Stromal cell of bone marrow (primary cell): ENCODE measurements at regions not wholly inside any gene's neighbourhood (a gene's known extent, or its start where the extent isn't known, plus 50 kb on each side); places are given as distances from the start of the nearest gene placed in this dataset.

Experiments used
- DNase-seq: peaks from one replicate; pipeline ENCODE4 v3.0.0-alpha.2; 2012; ENCODE audit warnings: low read depth

DNA sequence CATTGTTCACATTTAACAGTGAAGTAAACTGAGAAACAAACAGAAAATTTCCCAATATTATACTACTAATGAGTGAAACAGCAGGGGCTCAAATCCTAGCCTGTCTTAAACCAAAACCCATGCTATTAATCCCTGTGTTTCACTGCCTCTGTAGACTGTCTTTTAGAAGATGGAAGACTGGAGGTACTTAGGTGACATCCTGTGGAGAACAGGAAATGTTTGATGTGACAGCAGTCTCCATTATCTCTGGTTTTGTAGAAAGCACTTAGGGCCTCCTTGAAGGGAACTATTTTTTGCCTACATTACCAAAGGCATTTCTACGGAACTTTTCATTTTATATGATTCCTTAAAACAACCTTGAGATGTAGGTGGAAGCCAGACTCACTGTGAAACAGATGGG, 288.1 kb upstream of the SORL1-AS1 start:
- no peak for DNase-seq

DNA sequence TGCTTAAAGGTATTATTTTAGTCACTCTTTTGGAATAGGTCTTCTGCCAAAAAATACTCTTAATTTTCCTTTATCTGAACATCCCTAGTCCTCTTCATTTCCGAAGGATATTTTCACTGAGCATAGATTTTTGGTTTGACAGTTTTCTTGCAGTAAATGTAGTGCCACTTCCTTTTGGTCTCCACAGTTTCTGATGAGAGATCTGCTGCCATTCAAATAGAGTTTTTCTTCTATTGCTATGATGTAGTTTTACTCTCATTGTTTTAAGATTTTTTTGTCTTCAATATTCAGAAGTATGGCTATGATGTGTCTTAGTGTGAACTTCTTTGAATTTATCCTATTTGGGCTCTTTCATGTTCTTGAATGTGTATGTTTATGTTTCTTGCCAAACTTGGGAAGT, 281.1 kb upstream of the SORL1-AS1 start:
- DNase-seq: no peak

DNA sequence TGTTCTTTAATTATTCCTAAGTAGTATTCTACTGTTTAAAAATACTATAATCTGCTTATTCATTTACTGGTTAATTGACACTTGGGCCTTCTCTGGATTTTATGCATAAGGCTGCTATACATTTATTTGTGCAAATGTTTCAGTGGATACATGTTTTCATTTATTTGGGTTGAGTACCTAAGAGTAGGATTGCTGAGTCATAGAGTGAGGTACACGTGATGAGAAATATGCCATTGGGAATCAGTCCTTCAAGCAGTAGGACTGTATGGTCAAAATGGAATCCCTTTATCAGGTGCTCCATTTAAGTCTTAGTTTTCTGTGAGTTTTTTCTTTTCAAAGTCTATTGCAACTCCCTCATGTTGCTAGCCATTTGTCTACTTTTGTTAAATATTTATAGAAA, 275.2 kb upstream of the SORL1-AS1 start:
- DNase-seq: no peak

DNA sequence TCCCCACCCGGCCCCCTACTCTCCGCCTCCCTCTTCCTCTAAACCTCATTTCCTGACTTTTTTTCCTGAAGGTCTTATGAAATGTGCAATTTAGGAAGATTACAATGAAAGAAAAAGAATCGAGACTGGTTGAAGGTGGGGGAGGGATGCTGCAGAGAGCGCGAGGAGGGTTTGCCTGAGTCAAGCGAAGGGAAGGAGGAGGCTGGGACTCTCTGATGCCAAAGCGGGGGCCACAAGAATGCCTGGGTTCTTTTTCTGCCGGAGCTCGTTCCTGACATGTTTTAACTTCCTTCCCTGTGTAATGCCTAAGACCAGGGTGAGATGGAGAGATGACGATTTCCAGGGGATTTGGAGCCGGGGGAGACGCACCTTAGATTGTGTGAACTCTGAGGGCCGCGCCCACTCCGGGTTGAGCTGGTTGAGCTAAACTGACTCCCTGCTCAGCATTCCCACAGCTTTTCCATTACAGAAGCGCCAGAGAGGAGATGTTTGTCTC, 270.5 kb upstream of the SORL1-AS1 start:
- peak; percentile 5 for DNase-seq

DNA sequence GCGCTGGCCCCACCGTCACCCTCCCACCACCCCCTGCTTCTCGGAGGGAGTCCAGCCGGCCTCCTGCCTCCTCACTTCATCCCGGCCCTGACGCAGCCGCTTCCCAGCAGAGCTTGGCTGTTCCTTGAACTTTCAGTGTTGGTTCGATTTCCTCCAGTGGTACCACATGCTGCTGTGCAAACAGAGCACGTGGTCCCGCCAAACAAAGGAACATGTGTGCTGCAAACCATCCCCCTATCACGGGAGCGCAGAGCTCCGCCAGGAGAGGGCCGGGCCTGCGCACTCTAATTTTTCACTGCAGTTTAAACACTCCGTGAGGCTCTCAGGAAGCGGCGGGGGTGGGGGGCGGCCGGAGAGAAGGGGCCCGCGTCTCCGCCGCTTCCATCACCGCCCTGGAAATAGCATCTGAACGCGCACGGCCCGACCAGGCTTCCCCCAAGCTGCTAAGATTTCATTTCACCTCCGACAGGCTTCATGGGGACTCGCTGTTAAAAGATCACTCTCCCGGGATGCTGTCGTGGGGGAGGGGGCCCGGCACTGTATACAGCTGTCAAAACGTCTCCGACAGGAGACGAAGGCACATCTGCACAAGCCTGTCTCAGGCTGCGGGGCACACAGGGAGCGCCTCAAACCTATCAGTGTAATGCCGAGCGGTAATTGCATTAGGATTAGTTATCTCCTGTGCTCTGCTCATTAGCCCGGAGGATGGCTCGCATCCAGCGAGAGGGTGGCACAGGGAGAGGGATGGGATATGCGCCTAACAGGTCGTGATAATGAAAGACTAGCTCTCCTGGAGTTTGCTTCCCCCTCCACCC, 269.9 kb upstream of the SORL1-AS1 start:
- peak; percentile 79 for DNase-seq

GRCh38 chr11:121721961-121722360, 269.2 kb upstream of the SORL1-AS1 start:
- no peak for DNase-seq

DNA sequence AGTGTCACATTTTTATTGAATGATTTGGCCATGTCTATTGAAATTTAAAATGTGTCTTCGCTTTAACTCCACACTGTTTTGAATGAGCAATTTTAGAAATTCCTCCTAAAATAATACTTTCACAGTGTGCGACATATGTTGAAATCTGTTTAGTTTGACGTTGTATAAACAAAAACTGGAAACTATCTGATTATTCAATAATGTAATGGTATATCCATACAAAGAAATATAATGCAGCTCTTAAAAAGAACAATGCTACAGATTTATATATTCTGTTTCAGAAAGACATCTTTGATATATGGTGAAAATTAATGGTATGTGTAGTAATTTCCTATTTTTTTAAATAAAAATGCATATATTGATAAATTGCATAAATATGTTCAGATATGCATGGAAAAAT, 268.7 kb upstream of the SORL1-AS1 start:
- no peak for DNase-seq

GRCh38 chr11:121717296-121717695, 264.5 kb upstream of the SORL1-AS1 start:
- no peak for DNase-seq

DNA sequence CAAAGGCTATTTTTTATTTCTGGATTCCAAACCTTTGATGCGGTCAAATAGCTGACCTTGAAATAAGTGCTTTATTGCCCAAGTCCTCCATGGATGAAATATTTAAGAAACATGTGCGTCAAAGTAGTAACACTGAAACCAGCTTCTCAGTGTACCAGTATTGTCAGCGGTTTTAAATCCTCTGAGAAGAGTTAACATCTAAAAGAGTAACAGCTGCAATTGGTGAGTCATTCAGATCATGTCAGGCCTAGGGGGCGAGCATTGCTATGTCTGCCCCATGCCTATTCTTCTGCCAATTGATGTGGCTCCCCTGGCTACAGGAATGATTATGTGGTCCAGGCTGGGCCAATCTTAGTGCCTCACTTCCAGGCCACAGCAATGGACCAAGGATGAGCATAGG, 263.3 kb upstream of the SORL1-AS1 start:
- DNase-seq: no peak

GRCh38 chr11:121715405-121715804, 262.6 kb upstream of the SORL1-AS1 start:
- no peak for DNase-seq

GRCh38 chr11:121714351-121714750, 261.6 kb upstream of the SORL1-AS1 start:
- no peak for DNase-seq

GRCh38 chr11:121711939-121712338, 259.2 kb upstream of the SORL1-AS1 start:
- DNase-seq: no peak

DNA sequence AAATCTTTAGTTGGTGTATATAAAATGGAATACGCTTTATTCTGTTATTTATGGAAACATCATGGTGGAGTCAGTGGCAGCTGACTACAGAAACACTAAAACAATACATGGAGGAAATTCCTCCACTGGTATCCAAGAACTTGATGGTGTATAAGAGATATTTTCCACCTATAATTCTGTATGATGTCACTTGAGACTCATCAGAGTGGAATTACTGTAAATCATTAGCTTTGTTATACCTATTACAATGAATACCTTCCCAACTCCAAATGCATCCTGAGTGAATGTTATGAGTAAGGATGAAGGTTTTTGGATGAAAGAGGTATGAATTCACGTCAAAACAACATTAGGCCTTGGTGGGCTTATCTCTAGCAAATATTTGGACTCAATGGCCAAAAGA, 258.5 kb upstream of the SORL1-AS1 start:
- no peak for DNase-seq

- no peak for DNase-seq
These were observed 254.2 kb upstream of the SORL1-AS1 start for GRCh38 chr11:121706884-121707420.

DNA sequence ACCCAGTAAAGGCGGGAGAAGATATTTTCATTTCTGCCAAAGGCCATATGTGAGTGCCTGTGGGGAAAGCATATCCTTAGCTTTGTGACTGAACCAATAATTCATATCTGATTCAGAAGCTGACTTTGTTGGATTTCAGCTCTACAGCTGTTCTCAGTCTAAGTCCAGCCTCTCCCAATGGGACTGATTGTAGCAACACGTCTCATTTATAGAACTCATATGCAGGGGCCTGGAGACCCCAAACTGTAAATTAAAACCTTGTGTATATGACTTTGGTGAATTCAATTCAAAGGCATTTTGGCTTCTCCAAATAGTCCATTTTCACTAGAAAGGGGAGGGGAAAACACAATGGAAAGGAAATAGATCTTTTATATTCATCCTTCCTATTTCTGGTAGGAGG, 250.4 kb upstream of the SORL1-AS1 start:
- DNase-seq: no peak

- DNase-seq: no peak
These were observed 248.2 kb upstream of the SORL1-AS1 start for GRCh38 chr11:121700968-121701367.

- no peak for DNase-seq
These were observed 247.0 kb upstream of the SORL1-AS1 start for GRCh38 chr11:121699801-121700200.

- DNase-seq: no peak
These were observed 244.3 kb upstream of the SORL1-AS1 start for GRCh38 chr11:121696931-121697670.

- DNase-seq: no peak
These were observed 243.6 kb upstream of the SORL1-AS1 start for GRCh38 chr11:121696177-121696871.

DNA sequence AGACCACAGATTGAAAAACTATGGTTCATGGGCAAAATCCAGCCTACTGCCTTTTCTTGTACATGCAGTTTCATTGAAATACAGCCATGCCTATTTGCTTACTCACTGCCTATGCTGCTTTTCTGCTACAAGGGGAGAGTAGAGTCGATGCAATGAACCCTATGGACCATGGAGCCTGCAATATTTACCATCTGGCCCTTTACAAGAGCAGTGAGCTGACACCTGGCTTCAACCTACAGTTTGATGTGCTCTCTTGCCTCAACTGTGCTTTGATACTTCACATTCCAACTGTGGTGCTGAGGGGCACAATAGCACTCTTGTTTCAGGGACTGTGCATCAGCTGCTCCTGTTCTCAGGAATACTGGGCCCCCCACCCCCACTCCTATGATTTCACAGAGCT, 239.5 kb upstream of the SORL1-AS1 start:
- no peak for DNase-seq

DNA sequence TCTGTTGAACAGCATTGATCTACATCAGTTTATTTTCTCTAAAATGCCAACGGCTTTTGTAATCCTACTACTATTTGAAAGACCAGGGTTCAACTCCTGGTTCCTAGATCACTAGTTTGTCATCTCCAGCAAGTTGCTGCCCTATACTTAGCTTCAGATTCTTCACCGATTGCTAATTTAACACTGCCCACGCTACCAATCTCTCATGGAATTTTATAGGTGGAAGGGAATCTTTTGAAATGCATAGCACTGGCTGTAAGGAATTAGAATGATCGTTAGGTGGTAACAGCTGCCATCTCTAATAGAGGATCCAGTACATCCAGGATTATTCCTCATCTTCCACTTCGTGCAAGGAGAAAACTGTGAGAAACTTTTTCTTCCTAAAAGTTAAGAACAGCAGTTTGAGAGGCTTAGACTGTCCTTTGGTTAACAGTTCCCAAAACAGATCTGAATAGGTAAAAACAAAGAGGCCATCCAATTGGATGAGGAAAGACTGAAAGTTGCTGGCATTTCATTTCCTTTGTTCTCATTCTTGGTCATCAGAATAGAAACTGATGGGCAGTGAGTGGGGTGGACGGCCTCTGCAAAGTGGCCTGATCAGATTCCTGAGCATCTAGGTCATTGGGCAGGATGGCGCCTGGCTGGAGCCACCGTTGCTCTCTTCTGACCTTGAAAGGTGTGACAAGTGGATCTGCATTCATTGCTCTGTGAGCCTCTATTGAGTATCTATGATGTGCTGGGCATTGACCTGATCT, 236.3 kb upstream of the SORL1-AS1 start:
- DNase-seq: no peak

DNA sequence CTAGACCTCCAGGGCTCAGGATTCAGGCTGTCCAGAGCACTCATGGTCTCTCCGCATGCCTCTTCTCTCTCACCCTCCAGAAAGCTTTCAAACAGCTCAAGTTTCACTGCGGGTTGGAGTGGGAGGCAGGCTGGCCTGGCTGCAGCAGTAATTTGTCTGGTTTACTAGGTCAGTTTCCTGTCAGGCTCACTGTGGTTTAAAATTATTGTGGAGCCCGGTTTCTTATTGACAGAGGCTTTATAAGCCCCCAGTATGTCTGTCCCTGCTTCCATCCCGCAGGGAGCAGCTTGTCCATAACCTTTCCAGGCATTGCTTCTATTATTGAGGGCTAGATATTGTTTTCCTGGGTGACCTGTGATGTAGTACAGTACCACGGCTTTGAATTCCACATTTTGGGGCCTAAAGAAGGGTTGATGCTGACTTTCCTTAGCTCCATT, 235.3 kb upstream of the SORL1-AS1 start:
- DNase-seq: peak; percentile 48
